ENCODE measurements at regions not wholly inside any gene's neighbourhood (a gene's known extent, or its start where the extent isn't known, plus 50 kb on each side); places are given as distances from the start of the nearest gene placed in this dataset.

GRCh38 chr10:123595661-123596060 is 70.5 kb upstream of the GPR26 start (continued):
- TF ChIP-seq CHD7 (IDR thresholded peaks at IDR 0.05; ENCODE audit: insufficient replicate concordance, low read length) = no peak
- TF ChIP-seq RNF2 (IDR thresholded peaks at IDR 0.05; ENCODE audit: borderline replicate concordance, low read depth, low read length, missing control alignments, poor library complexity, severe bottlenecking) = no peak
- no peak for TF ChIP-seq GABPA (IDR thresholded peaks at IDR 0.05; ENCODE audit: borderline replicate concordance, insufficient read depth, low read length)
- TF ChIP-seq CHD1 (IDR thresholded peaks at IDR 0.05; ENCODE audit: low read depth, low read length) = no peak
- no peak for TF ChIP-seq MAFK (IDR thresholded peaks at IDR 0.05; ENCODE audit: low read depth, low read length)
- no peak for TF ChIP-seq BRCA1 (IDR thresholded peaks at IDR 0.05; ENCODE audit: low read depth, low read length)
- TF ChIP-seq SIX5 (IDR thresholded peaks at IDR 0.05; ENCODE audit: low read depth, low read length) = no peak
- TF ChIP-seq POLR2AphosphoS5 (IDR thresholded peaks at IDR 0.05; ENCODE audit: low read depth, low read length) = no peak
- no peak for TF ChIP-seq SP2 (IDR thresholded peaks at IDR 0.05; ENCODE audit: low read length)
- no peak for TF ChIP-seq HDAC6 (IDR thresholded peaks at IDR 0.05; ENCODE audit: low read depth, low read length)
- TF ChIP-seq JUND (IDR thresholded peaks at IDR 0.05; ENCODE audit: low read length) = no peak
- no peak for TF ChIP-seq RXRA (IDR thresholded peaks at IDR 0.05; ENCODE audit: insufficient read depth, low read depth, low read length)
- no peak for TF ChIP-seq EP300 (IDR thresholded peaks at IDR 0.05; ENCODE audit: borderline replicate concordance in 1 of 2, low read depth in 2 of 2, low read length in 2 of 2)

Data from H1 (cell line).